ENCODE measurements at regions not wholly inside any gene's neighbourhood (a gene's known extent, or its start where the extent isn't known, plus 50 kb on each side); places are given as distances from the start of the nearest gene placed in this dataset.
A peak's percentile ranks its signal among the peaks of the same experiment; 100 is the strongest.

DNA sequence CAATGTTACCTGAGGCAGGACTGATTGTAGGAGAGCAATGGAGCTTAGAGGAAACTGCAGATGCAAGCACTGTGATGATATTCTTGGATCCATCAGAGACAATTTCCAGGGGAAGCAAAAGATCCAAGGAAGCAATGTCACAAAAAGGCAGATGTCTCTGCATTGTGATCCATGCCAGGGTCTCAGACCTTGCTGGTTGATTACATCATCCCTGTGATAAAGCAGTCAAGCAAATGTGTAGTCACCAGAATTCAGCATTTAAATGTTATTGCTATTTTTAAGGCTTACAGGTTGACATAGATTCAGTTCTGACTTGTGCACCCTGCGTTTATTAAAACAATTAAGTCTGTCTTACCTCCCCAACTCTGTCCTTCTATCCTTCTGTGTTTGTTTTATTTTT is 56.8 kb upstream of the CCDC85A start:
- Histone ChIP-seq H3K4me3 (no peak overlapping the region), H3K36me3 (no peaks in the 10 kb centered on the region), H3K9me3 (no peaks in the 10 kb centered on the region), H3K4me1 (no peaks in the 10 kb centered on the region), H3K27ac (no peak overlapping the region), H3K27me3 (no peaks in the 10 kb centered on the region)
- no peak for ATAC-seq
- intact Hi-C loops (cut with DNase I; ENCODE audit: low total_unique reads): loop anchor here (5.0 kb wide), 1 partner anchor 370 kb away; no protein-coding TSS in a partner anchor
- in situ Hi-C loops (cut with MboI; ENCODE audit: low sequenced_read_pairs in 4 of 4): loop anchor here in 2 of 4 donors (25.0 kb wide), 1 partner anchor 415 kb away; no protein-coding TSS in a partner anchor
- TF ChIP-seq, protein P1, sequence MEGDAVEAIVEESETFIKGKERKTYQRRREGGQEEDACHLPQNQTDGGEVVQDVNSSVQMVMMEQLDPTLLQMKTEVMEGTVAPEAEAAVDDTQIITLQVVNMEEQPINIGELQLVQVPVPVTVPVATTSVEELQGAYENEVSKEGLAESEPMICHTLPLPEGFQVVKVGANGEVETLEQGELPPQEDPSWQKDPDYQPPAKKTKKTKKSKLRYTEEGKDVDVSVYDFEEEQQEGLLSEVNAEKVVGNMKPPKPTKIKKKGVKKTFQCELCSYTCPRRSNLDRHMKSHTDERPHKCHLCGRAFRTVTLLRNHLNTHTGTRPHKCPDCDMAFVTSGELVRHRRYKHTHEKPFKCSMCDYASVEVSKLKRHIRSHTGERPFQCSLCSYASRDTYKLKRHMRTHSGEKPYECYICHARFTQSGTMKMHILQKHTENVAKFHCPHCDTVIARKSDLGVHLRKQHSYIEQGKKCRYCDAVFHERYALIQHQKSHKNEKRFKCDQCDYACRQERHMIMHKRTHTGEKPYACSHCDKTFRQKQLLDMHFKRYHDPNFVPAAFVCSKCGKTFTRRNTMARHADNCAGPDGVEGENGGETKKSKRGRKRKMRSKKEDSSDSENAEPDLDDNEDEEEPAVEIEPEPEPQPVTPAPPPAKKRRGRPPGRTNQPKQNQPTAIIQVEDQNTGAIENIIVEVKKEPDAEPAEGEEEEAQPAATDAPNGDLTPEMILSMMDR (IDR thresholded peaks at IDR 0.05 in 4 of 5, conservative IDR thresholded peaks at IDR 0.05 in 1 of 5): no peak
- TF ChIP-seq POLR2A (IDR thresholded peaks at IDR 0.05): no peak
- no peak for DNase-seq

DNA sequence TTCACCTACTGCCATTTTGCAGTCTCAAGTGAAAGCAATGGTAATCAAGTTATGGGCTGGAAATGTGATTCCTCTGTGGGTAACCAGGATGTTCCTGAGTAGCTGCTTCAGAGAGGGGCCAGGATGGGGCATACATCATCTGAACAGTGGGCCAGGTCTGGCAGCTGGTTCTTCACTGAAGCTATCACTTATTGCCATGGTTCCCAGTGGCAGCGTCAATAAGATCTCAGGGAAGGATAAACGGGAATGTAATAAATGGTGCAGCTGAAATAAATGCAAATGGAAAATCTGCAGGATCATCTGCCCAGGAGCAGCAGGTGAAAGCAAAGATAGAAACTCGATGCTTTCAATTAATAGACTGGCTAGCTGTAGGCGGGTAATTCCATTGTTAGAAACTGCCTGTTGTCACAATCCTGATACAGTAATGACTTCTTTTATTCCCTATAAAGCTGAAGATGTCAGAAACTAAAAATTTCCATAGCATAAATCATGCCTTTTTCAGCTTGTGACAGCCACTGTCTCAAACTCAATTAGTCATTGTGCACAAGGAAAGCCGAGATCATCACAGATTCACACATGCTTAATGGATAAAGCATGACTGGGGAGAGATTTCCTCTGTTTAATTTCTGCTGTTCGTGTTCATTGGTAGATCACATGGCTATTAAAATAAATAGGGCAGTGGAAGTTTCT is 56.2 kb upstream of the CCDC85A start:
- no peaks in the 10 kb centered on the region for H3K27me3 ChIP-seq
- ATAC-seq: no peak
- no peaks in the 10 kb centered on the region for H3K36me3 ChIP-seq
- no peak for DNase-seq
- no peak overlapping the region for H3K4me3 ChIP-seq
- intact Hi-C loops (cut with DNase I; ENCODE audit: low total_unique reads) (loop anchor here (5.0 kb wide), 1 partner anchor 370 kb away; no protein-coding TSS in a partner anchor), in situ Hi-C loops (cut with MboI; ENCODE audit: low sequenced_read_pairs in 4 of 4) (loop anchor here in 2 of 4 donors (25.0 kb wide), 1 partner anchor 415 kb away; no protein-coding TSS in a partner anchor)
- H3K4me1 ChIP-seq: no peaks in the 10 kb centered on the region
- TF ChIP-seq, protein P1 (IDR thresholded peaks at IDR 0.05 in 4 of 5, conservative IDR thresholded peaks at IDR 0.05 in 1 of 5): no peak
- no peak for TF ChIP-seq POLR2A (IDR thresholded peaks at IDR 0.05)
- H3K9me3 ChIP-seq: no peaks in the 10 kb centered on the region
- no peak overlapping the region for H3K27ac ChIP-seq

DNA sequence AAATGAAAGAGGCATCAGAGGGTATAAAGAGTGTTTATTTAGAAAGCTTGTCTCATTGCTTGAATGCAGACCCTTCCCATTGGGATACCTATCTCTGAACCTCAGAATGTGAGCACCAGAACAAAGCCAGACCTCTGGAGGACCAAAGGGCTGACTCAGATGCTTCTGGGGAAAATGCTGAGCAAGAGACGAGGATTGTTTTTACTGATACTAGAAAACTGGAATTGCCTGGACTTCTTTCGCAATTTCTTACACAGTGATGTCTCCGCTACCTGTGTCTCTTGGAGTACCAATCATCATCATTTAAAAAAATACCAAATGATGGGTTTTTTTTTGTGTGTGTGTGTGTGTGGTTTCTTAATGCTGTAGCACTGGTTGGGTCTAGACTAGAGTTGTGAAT is 55.6 kb upstream of the CCDC85A start:
- intact Hi-C loops (cut with DNase I; ENCODE audit: low total_unique reads): loop anchor here (5.0 kb wide), 1 partner anchor 369 kb away; no protein-coding TSS in a partner anchor
- ATAC-seq: no peak
- H3K27ac ChIP-seq: no peak overlapping the region
- no peaks in the 10 kb centered on the region for H3K36me3 ChIP-seq
- H3K4me1 ChIP-seq: no peaks in the 10 kb centered on the region
- no peaks in the 10 kb centered on the region for H3K27me3 ChIP-seq
- H3K4me3 ChIP-seq: no peak overlapping the region
- H3K9me3 ChIP-seq: no peaks in the 10 kb centered on the region
- no peak for DNase-seq
- no peak for TF ChIP-seq POLR2A (IDR thresholded peaks at IDR 0.05)
- TF ChIP-seq, protein P1 (IDR thresholded peaks at IDR 0.05 in 4 of 5, conservative IDR thresholded peaks at IDR 0.05 in 1 of 5): no peak
- in situ Hi-C loops (cut with MboI; ENCODE audit: low sequenced_read_pairs in 4 of 4): loop anchor here in 2 of 4 donors (25.0 kb wide), 1 partner anchor 416 kb away; no protein-coding TSS in a partner anchor

DNA sequence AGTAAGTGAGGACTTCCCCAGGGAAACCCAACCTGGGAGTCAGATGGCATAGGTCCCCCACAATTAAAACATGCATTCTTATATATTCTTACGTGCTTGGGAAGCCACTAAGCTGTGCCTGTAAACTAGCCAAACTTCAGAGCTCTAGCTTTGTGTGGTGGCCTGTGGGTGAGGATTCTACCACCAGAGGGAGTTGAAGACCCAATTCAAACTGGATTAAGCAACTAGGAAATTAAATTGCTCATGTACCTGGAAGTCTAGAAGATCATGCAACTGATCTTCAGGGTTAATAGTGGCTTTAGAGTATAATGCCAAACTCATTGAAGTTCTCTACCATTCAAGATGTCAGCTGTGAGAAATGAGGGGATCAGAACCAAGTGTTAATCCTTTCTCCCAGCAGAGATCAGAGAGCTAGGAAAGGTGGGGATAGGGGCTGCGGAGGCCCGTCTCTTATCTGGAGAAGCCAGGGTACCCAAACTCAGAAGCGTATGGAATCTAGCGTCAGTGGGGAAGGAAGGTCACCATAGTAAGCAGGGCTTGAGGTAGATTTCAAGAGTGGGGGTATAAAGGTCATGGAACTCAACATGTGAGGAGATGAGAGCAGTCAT is 53.2 kb upstream of the CCDC85A start:
- H3K36me3 ChIP-seq: no peaks in the 10 kb centered on the region
- H3K4me1 ChIP-seq: no peaks in the 10 kb centered on the region
- in situ Hi-C loops (cut with MboI; ENCODE audit: low sequenced_read_pairs in 4 of 4): loop anchor here in 3 of 4 donors (10.0 to 25.0 kb wide), 2 partner anchors 416 to 418 kb away; no protein-coding TSS in a partner anchor
- TF ChIP-seq, protein P1 (IDR thresholded peaks at IDR 0.05 in 4 of 5, conservative IDR thresholded peaks at IDR 0.05 in 1 of 5): peak in 2 of 5 experiments; percentile 22 to 23
- TF ChIP-seq POLR2A (IDR thresholded peaks at IDR 0.05): no peak
- no peak for ATAC-seq
- no peaks in the 10 kb centered on the region for H3K9me3 ChIP-seq
- no peak for DNase-seq
- no peaks in the 10 kb centered on the region for H3K27me3 ChIP-seq
- intact Hi-C loops (cut with DNase I; ENCODE audit: low total_unique reads): loop anchor here (5.0 kb wide), 1 partner anchor 413 kb away; no protein-coding TSS in a partner anchor
- no peak overlapping the region for H3K27ac ChIP-seq
- no peak overlapping the region for H3K4me3 ChIP-seq

All from gastrocnemius medialis (tissue), 4 donors.